ENCODE measurements at regions not wholly inside any gene's neighbourhood (a gene's known extent, or its start where the extent isn't known, plus 50 kb on each side); places are given as distances from the start of the nearest gene placed in this dataset.

- DNase-seq: no peak
These were observed 276.9 kb upstream of the WWC1 start for GRCh38 chr5:168014433-168015123.

DNA sequence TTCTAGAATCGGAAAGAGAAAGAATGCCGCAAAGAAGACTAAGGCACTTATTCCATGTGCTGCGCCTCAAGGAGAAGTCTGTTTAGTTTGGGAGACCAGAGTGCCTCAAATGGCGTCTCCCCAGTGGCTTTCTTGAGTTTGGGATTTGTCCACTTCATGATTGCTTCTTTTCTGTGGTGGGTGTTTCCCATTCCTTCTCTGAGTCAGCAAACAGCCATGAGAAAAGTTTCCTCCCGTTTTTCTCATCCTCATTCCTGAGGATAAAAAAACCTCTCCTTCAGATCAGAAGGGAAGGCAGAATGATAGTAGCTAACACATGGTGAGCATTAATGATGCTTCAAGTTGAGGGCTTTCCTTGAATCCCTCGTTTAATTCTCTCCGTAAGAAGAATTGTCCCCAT is 275.9 kb upstream of the WWC1 start:
- DNase-seq: no peak

GRCh38 chr5:168017313-168017712 is 274.1 kb upstream of the WWC1 start:
- DNase-seq: no peak

GRCh38 chr5:168019143-168019542 is 272.3 kb upstream of the WWC1 start:
- no peak for DNase-seq

DNA sequence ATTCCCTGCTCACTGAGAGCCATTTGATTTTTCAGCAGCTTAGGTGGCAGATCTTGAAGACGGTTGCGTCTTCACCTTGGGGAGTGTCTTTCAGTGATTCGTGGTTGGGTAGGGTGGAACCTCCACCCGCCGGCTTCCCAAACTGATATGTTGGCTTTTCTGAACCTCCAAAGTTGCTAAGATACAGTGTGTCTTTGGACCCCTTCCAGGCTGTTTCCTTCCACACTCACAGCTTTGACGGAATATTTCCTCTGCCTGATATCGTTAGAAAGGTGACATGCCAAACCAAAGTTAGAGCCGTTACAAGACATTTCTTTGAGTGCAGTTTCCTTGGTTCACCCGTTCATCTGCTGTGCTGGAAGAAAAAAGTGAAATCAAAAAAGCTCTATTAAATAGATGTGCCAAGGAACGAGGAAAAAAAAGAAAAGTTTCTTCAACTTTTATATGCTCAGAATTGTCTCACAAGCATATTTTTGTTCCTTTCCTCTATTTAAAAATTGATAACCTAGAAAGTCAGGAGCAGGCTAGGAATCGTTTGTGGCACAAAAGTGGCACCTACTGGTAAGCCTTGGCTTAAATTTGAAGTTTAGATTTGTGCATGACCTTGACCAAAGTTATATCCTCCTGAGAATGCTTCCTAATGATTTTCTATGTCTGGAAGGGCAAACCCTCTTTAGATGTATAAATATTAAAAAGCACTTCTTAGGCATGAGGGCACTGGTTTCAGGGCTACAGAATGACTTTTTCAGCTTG is 270.7 kb upstream of the WWC1 start:
- no peak for DNase-seq

GRCh38 chr5:168022446-168023169 is 268.8 kb upstream of the WWC1 start:
- no peak for DNase-seq

GRCh38 chr5:168023191-168023590 is 268.3 kb upstream of the WWC1 start:
- peak; percentile 52 for DNase-seq

DNA sequence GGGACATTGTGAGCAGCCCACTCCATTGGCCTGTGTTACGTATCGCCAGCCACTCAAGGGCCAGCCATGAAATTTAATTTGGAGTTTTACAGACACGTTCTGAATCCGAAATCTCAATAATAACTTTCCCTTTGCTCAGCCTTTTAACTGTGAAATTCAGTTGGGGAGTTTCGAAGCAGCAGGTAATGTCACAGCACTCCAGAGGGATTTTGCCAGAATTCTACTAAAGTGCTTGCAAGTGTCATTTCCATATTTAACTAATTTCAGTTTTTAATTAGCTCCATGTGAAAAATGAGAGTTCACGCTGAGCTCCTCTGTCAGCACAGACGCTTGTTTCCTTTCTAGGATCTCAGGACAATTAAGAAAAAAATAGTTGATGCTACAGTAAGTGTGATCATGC is 267.1 kb upstream of the WWC1 start:
- no peak for DNase-seq

- no peak for DNase-seq
These were observed 264.4 kb upstream of the WWC1 start for GRCh38 chr5:168027007-168027406.

GRCh38 chr5:168030912-168031311 is 260.5 kb upstream of the WWC1 start:
- DNase-seq: no peak

GRCh38 chr5:168031614-168032013 is 259.8 kb upstream of the WWC1 start:
- DNase-seq: no peak

- DNase-seq: no peak
These were observed 252.4 kb upstream of the WWC1 start for GRCh38 chr5:168039039-168039438.

DNA sequence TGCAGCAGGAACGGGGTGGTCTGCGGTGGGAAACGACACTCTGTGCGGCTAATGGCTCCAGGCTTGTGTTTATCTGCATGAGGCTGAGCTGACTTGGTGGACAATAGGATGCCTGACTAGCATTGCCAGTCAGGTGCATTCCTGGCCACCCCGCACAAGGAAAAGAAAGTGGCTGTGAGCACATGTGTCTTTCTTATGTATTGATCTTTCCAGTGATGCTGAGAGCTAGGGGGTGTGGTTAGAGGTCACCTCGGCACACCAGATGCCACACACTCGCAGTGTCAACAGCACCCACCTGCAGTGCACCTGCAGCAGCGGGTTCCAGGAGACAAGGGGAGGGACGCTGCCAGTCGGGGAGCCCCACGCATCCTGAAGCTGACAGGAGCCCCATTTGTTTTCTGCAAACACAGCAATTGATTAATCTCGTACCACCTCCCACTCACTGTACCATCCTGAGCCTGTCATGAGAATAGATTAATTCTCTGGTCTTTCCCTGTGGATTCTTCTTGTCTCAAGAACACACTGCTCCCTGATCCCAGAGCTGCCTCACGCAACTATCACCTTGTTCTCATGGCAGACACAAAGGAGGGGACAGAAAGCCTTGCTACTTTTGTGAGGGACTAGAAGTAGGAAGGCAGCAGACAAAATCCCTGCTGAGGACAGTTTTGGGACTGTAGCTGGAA is 251.7 kb upstream of the WWC1 start:
- DNase-seq: no peak

DNA sequence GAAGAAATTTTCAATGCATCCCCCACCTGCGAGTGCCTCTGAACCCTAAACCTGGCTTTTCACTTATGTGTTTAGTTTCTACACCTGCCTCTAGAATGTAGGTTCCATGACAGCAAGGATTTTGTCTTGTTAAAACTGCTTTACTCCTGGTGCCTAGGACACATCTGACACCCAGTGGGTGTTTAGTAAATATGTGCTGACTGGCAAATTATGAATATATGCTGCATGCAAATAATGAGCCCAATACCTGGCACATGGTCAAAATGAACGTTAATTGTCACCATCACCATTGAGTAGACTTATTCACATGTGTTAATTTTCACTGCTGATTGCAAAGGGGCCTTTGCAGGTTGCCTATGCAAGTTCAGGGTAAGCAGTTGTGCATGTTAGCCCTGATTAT is 249.9 kb upstream of the WWC1 start:
- no peak for DNase-seq

GRCh38 chr5:168042284-168043068 is 249.0 kb upstream of the WWC1 start:
- no peak for DNase-seq

DNA sequence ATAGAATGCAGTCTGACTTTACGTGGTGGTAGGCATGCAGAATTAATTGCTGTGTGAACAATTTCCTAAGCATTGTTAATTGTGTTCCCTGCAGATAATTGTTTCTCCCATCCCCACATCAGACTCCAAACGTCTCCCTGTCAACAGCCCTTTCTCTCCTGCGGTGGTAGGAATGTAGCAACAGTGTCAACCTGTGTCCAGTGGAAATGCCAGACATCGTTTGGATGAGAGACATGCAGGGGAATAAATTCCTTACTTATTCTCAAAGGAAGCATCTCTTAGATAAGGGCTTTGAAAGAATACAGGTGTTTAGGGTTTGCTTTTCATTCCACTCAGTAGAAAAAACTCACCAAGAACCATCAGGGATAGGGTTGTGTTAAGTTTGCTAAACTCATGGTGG is 245.3 kb upstream of the WWC1 start:
- no peak for DNase-seq

DNA sequence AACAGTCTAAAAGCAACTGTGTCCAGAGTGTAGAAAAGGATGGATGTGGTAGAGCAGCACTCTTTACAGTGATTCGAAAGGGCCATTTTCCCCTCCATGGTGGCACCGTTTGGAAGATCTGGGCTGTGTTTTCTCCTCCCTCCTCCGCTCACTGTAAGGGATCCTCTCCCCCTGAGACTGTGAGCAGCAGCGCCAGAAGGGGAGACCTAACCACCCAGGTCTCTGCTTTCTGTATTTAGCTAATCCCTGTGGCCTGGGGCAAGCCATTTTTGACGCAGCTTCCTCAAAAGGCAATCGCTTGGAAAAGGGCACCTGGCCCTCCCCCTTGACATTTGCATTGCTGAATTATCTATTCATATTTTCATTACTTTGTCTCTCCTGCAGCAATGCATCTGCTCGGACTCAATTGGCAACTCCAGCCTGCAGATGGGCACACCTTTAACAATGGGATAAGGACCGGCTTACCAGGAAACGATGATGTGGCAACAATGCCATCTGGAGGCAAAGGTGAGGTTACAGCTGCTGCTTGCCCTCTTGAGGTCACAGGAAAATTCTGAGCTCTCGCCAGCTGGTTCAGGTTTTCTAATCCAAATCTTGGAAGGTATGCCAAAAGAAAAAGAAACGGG is 244.3 kb upstream of the WWC1 start:
- no peak for DNase-seq

DNA sequence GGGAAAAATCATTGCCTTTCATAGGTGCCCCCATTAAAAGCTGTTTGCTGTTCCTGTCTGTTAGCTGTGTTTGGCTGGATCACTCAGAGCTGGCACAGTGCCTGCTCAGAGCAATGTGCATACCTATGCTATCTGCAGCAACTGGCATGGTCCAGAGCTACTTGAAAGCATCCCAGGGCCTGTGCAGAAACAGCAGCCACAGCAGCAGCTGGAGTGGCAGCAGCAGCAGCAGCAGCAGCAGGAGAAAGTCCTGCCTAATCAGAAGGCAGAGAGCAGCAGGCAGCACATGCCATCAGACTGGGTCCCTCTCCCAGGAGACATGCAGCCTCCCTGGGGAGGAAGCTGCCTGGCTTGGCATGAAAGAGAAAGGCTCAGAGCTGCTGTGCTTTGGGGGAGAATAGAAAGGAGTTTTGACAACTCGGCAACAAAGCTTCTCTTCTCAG is 243.8 kb upstream of the WWC1 start:
- DNase-seq: no peak

- no peak for DNase-seq
These were observed 243.0 kb upstream of the WWC1 start for GRCh38 chr5:168048486-168048885.

DNA sequence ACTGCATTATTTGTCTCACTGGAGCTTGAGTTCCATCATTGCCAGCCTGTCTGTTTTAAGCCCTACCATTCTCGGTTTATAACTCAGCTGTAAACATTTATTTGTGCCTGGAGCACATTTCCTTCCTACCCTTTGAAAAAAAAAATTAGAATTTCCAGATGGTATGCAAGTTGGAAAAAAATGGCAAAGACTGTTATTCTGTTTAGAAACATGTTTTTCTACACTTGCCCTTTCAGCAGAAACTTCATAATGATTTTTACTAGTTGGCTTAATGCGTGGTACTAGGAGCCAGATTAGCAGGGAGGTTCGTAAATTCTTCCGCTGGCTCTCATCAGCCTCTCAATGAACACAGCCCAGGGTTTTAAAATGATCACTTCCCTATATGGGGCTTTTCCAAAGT is 238.8 kb upstream of the WWC1 start:
- DNase-seq: no peak

DNA sequence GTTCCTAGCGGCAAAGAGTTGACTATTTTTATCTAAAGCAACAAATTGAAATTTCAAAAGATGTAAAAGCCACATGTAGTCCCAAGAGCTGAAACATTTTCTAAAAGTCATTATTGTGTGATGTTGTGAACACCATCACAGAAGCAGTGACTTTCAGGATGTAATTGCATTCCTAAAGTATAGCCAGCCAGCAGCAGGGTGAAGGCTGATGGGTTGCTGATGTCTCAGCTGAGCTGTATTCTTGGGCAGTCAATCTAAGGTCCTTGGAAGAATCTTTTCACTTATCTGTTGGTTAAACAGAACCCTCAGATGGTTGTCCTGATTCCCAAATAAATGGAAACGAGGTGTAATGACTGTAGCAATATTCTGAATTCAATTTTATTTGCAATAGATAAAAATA is 237.4 kb upstream of the WWC1 start:
- DNase-seq: no peak

Measured in muscle of arm (tissue), 1 donor.